DOHH2 (cell line): ENCODE measurements at regions not wholly inside any gene's neighbourhood (a gene's known extent, or its start where the extent isn't known, plus 50 kb on each side); places are given as distances from the start of the nearest gene placed in this dataset.

Experiments used
- H3F3A ChIP-seq: fragments of 200-600 bp; sonication (generic), shearing (Covaris generic); 2 replicates; pipeline ENCODE4 v1.6.0; 2016; ENCODE audit warnings: antibody characterized with exemption, mild to moderate bottlenecking; ENCODE audit not compliant: control insufficient read depth, insufficient read depth
- H3K27ac ChIP-seq: fragments of 200-600 bp; sonication (generic); 2 replicates; pipeline ENCODE4 v1.5.1; 2014; ENCODE audit warnings: low read depth, mild to moderate bottlenecking, low read length, moderate library complexity
- H3K27me3 ChIP-seq: fragments of 200-600 bp; sonication (generic); 2 replicates; pipeline ENCODE4 v1.6.1; 2014; ENCODE audit warnings: mild to moderate bottlenecking, low read length, mixed read lengths; ENCODE audit not compliant: control insufficient read depth
- H3K36me3 ChIP-seq: fragments of 200-600 bp; sonication (generic); 2 replicates; pipeline ENCODE4 v1.6.1; 2014; ENCODE audit warnings: mild to moderate bottlenecking, low read length, moderate library complexity, mixed read lengths; ENCODE audit not compliant: control insufficient read depth
- H3K4me1 ChIP-seq: fragments of 200-600 bp; sonication (generic); 2 replicates; pipeline ENCODE4 v1.6.1; 2014; ENCODE audit warnings: mild to moderate bottlenecking, low read length, mixed read lengths; ENCODE audit not compliant: control insufficient read depth
- H3K4me2 ChIP-seq: fragments of 200-600 bp; sonication (generic); 2 replicates; pipeline ENCODE4 v1.6.0; 2014; ENCODE audit warnings: mild to moderate bottlenecking, low read length, moderate library complexity
- H3K4me3 ChIP-seq: fragments of 200-600 bp; sonication (generic); 2 replicates; pipeline ENCODE4 v1.5.1; 2014; ENCODE audit warnings: mild to moderate bottlenecking, low read length, mixed read lengths
- H3K79me2 ChIP-seq: fragments of 200-600 bp; sonication (generic); 2 replicates; pipeline ENCODE4 v1.6.1; 2014; ENCODE audit warnings: mild to moderate bottlenecking, low read length, mixed read lengths; ENCODE audit not compliant: control insufficient read depth
- H3K9me2 ChIP-seq: fragments of 200-600 bp; sonication (generic); replicated peaks from 2 replicates; pipeline ENCODE4 v1.6.1; 2014; ENCODE audit warnings: mild to moderate bottlenecking, low read length, mixed read lengths; ENCODE audit not compliant: control insufficient read depth
- H3K9me3 ChIP-seq: fragments of 200-600 bp; sonication (generic); 2 replicates; pipeline ENCODE4 v1.6.1; 2014; ENCODE audit warnings: antibody characterized with exemption, low read length, mixed read lengths; ENCODE audit not compliant: control insufficient read depth, insufficient read depth
- H4K20me1 ChIP-seq: fragments of 200-600 bp; sonication (generic); 2 replicates; pipeline ENCODE4 v1.6.0; 2014; ENCODE audit warnings: low read depth, mild to moderate bottlenecking, antibody characterized with exemption, low read length, moderate library complexity; ENCODE audit not compliant: control insufficient read depth, insufficient read depth
- EZH2phosphoT487 ChIP-seq: fragments of 200-600 bp; sonication (generic); IDR thresholded peaks from 2 replicates; pipeline ENCODE4 v1.6.1; 2017; ENCODE audit warnings: borderline replicate concordance, mild to moderate bottlenecking, antibody characterized with exemption, low read length, moderate library complexity, mixed read lengths
- TF ChIP-seq, protein P1 (sequence below): fragments of 200-600 bp; sonication (generic); IDR thresholded peaks from one replicate; pipeline ENCODE4 v1.5.1; 2014; ENCODE audit warnings: antibody characterized with exemption, mild to moderate bottlenecking, low read depth, low read length; ENCODE audit not compliant: poor library complexity, severe bottlenecking

DNA sequence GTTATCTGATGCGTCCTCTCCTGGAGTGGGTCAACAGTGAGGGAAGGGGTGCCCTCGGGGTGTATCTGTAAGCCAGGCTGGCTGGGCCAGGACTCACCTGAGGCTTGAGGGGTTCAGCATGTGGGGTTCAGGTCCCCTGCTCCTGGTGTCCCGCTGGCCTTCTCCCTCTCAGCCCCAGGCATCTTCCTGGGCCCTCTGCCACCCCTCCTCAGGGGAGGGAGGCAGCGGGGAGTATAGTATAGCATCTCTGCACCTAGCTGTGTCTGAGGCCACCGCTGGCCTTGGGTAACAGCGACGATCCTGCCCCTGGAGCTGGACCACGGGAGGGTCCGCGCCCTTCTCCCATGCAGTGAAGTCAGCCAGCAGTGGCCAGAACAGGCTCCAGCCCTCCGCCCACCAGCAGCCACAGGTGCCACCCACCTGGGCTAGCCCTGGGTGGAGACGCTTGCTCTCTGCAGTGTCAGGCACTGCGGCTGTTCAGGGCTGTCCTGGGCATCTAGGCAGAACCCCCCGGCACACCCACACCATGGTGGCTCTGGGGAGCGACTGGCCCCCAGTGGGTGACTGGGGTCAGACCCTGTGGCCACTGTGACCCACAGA is 110.7 kb upstream of the NKX1-1 start:
- no peaks in the 10 kb centered on the region for H3K79me2 ChIP-seq
- no peaks in the 10 kb centered on the region for H3K27me3 ChIP-seq
- no peak overlapping the region for H3K4me3 ChIP-seq
- TF ChIP-seq, protein P1, sequence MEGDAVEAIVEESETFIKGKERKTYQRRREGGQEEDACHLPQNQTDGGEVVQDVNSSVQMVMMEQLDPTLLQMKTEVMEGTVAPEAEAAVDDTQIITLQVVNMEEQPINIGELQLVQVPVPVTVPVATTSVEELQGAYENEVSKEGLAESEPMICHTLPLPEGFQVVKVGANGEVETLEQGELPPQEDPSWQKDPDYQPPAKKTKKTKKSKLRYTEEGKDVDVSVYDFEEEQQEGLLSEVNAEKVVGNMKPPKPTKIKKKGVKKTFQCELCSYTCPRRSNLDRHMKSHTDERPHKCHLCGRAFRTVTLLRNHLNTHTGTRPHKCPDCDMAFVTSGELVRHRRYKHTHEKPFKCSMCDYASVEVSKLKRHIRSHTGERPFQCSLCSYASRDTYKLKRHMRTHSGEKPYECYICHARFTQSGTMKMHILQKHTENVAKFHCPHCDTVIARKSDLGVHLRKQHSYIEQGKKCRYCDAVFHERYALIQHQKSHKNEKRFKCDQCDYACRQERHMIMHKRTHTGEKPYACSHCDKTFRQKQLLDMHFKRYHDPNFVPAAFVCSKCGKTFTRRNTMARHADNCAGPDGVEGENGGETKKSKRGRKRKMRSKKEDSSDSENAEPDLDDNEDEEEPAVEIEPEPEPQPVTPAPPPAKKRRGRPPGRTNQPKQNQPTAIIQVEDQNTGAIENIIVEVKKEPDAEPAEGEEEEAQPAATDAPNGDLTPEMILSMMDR: no peak
- TF ChIP-seq EZH2phosphoT487: no peak
- H3K9me2 ChIP-seq: no peaks in the 10 kb centered on the region
- H3K4me1 ChIP-seq: no peaks in the 10 kb centered on the region
- no peaks in the 10 kb centered on the region for H4K20me1 ChIP-seq
- H3F3A ChIP-seq: no peaks in the 10 kb centered on the region
- no peak overlapping the region for H3K4me2 ChIP-seq
- H3K9me3 ChIP-seq: peaks cover 18% of the 10 kb centered on the region; the same call in 1 of the 2 replicates
- H3K36me3 ChIP-seq: no peaks in the 10 kb centered on the region
- no peak overlapping the region for H3K27ac ChIP-seq

DNA sequence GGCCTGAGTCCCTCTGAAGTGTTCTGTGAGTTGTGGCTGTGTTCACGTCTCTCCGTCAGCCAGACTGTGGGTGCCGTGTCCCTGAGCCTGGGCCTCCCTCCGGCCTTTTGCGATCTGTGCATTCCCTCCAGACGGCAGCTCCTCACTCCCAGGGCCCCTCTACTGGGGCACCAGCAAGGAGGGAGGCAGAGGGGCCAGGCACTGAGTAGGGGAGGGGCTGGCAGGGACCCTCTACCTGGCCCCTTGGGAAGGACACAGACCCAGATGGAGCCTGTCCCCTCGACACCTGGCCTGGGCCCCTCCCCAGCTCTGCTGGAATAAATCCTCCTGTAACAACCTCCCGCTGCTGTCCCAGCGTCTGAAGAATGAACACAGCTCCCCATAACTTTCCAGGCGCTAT is 110.0 kb upstream of the NKX1-1 start:
- H3K9me3 ChIP-seq: peaks cover 25% of the 10 kb centered on the region
- H3K79me2 ChIP-seq: no peaks in the 10 kb centered on the region
- H3K27me3 ChIP-seq: no peaks in the 10 kb centered on the region
- H4K20me1 ChIP-seq: no peaks in the 10 kb centered on the region
- H3F3A ChIP-seq: no peaks in the 10 kb centered on the region
- no peak overlapping the region for H3K4me2 ChIP-seq
- no peaks in the 10 kb centered on the region for H3K9me2 ChIP-seq
- no peak overlapping the region for H3K27ac ChIP-seq
- H3K4me3 ChIP-seq: no peak overlapping the region
- H3K36me3 ChIP-seq: no peaks in the 10 kb centered on the region
- TF ChIP-seq, protein P1: no peak
- TF ChIP-seq EZH2phosphoT487: no peak
- no peaks in the 10 kb centered on the region for H3K4me1 ChIP-seq

DNA sequence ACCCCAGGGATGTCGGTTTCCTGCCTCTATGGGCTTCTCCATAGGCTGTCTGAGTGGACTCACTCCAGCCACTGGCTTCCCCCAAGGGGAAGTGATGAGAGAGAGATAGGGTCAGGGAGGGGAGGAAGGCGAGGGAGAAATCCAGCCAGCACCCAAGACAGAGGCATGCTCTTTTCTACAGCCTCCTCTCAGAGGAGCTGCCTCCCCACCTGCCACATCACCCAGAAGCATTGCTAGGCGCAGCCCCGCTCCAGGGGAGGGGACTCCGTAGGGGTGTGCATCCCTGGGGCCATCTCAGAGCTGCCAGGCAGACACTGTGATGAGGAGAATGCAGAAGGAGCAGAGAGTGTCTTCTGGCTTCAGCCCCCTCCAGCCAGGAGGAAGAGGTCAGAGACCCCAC is 109.5 kb upstream of the NKX1-1 start:
- no peaks in the 10 kb centered on the region for H3K36me3 ChIP-seq
- H3K79me2 ChIP-seq: no peaks in the 10 kb centered on the region
- no peaks in the 10 kb centered on the region for H3K9me2 ChIP-seq
- H3K4me2 ChIP-seq: no peak overlapping the region
- H3F3A ChIP-seq: no peaks in the 10 kb centered on the region
- H3K27me3 ChIP-seq: no peaks in the 10 kb centered on the region
- H3K27ac ChIP-seq: no peak overlapping the region
- no peaks in the 10 kb centered on the region for H3K4me1 ChIP-seq
- H4K20me1 ChIP-seq: no peaks in the 10 kb centered on the region
- no peak overlapping the region for H3K4me3 ChIP-seq
- peaks cover 26% of the 10 kb centered on the region for H3K9me3 ChIP-seq
- no peak for TF ChIP-seq EZH2phosphoT487
- TF ChIP-seq, protein P1: no peak
